NT2/D1 (cell line): ENCODE measurements at regions not wholly inside any gene's neighbourhood (a gene's known extent, or its start where the extent isn't known, plus 50 kb on each side); places are given as distances from the start of the nearest gene placed in this dataset.

Source experiments
- DNase-seq: peaks from one replicate; pipeline ENCODE4 v3.0.0-alpha.2; 2011; ENCODE audit warnings: low read depth, low spot score
- H3K27me3 ChIP-seq: 2 replicates; pipeline ENCODE4 v1.6.0; 2011; ENCODE audit warnings: mild to moderate bottlenecking; ENCODE audit not compliant: insufficient read length, insufficient read depth
- H3K36me3 ChIP-seq: 2 replicates; pipeline ENCODE4 v1.6.1; 2011; ENCODE audit warnings: mild to moderate bottlenecking, low read length, mixed read lengths; ENCODE audit not compliant: insufficient read depth, insufficient read length
- H3K4me1 ChIP-seq: 2 replicates; pipeline ENCODE4 v1.5.1; 2011; ENCODE audit not compliant: insufficient read depth, insufficient read length
- H3K4me3 ChIP-seq: 2 replicates; pipeline ENCODE4 v1.5.1; 2011; ENCODE audit warnings: low read depth; ENCODE audit not compliant: insufficient read length
- H3K9ac ChIP-seq: 2 replicates; pipeline ENCODE4 v1.6.0; 2011; ENCODE audit warnings: low read depth; ENCODE audit not compliant: insufficient read length
- H3K9me3 ChIP-seq: 2 replicates; pipeline ENCODE4 v1.5.1; 2011; ENCODE audit warnings: mild to moderate bottlenecking, low read length; ENCODE audit not compliant: insufficient read depth
- SUZ12 ChIP-seq: IDR thresholded peaks from 2 replicates; pipeline ENCODE4 v1.6.1; 2011; ENCODE audit not compliant: insufficient read length, insufficient read depth; ENCODE audit errors: extremely low read depth
- YY1 ChIP-seq: IDR thresholded peaks from 2 replicates; pipeline ENCODE4 v1.6.1; 2011; ENCODE audit not compliant: insufficient read length, insufficient read depth
- ZNF274 ChIP-seq: IDR thresholded peaks from 2 replicates; pipeline ENCODE4 v1.6.1; 2011; ENCODE audit warnings: mild to moderate bottlenecking, low read depth, low read length

GRCh38 chr6:137685798-137686375, 181.2 kb upstream of the TNFAIP3 start:
- H3K27me3 ChIP-seq: no peaks in the 10 kb centered on the region
- no peak for DNase-seq
- H3K36me3 ChIP-seq: no peaks in the 10 kb centered on the region
- TF ChIP-seq YY1: no peak
- TF ChIP-seq SUZ12: no peak
- TF ChIP-seq ZNF274: no peak
- H3K4me3 ChIP-seq: no peak overlapping the region
- H3K4me1 ChIP-seq: no peaks in the 10 kb centered on the region
- H3K9me3 ChIP-seq: no peaks in the 10 kb centered on the region
- H3K9ac ChIP-seq: no peak overlapping the region

- no peaks in the 10 kb centered on the region for H3K36me3 ChIP-seq
- TF ChIP-seq YY1 (no peak), SUZ12 (no peak), ZNF274 (no peak)
- no peaks in the 10 kb centered on the region for H3K4me1 ChIP-seq
- no peaks in the 10 kb centered on the region for H3K27me3 ChIP-seq
- H3K9me3 ChIP-seq: no peaks in the 10 kb centered on the region
- DNase-seq: no peak
- H3K9ac ChIP-seq: no peak overlapping the region
- H3K4me3 ChIP-seq: no peak overlapping the region
These were observed 179.2 kb upstream of the TNFAIP3 start for GRCh38 chr6:137687818-137688217.

GRCh38 chr6:137688230-137688971, 178.7 kb upstream of the TNFAIP3 start:
- H3K27me3 ChIP-seq: no peaks in the 10 kb centered on the region
- no peak for DNase-seq
- H3K4me1 ChIP-seq: no peaks in the 10 kb centered on the region
- no peak for TF ChIP-seq ZNF274
- no peak for TF ChIP-seq SUZ12
- TF ChIP-seq YY1: no peak
- no peak overlapping the region for H3K9ac ChIP-seq
- H3K9me3 ChIP-seq: no peaks in the 10 kb centered on the region
- H3K36me3 ChIP-seq: no peaks in the 10 kb centered on the region
- no peak overlapping the region for H3K4me3 ChIP-seq

GRCh38 chr6:137689377-137689776, 177.7 kb upstream of the TNFAIP3 start:
- Histone ChIP-seq H3K4me1 (no peaks in the 10 kb centered on the region), H3K36me3 (no peaks in the 10 kb centered on the region), H3K9ac (no peak overlapping the region), H3K9me3 (no peaks in the 10 kb centered on the region), H3K4me3 (no peak overlapping the region), H3K27me3 (no peaks in the 10 kb centered on the region)
- TF ChIP-seq YY1: no peak
- TF ChIP-seq ZNF274: no peak
- no peak for TF ChIP-seq SUZ12
- no peak for DNase-seq

- no peaks in the 10 kb centered on the region for H3K27me3 ChIP-seq
- H3K36me3 ChIP-seq: no peaks in the 10 kb centered on the region
- DNase-seq: no peak
- H3K9me3 ChIP-seq: no peaks in the 10 kb centered on the region
- no peak overlapping the region for H3K4me3 ChIP-seq
- H3K4me1 ChIP-seq: no peaks in the 10 kb centered on the region
- no peak overlapping the region for H3K9ac ChIP-seq
- TF ChIP-seq ZNF274: no peak
- TF ChIP-seq YY1: no peak
- no peak for TF ChIP-seq SUZ12
These were observed 177.0 kb upstream of the TNFAIP3 start for GRCh38 chr6:137690034-137690433.

- Histone ChIP-seq H3K4me3 (no peak overlapping the region), H3K4me1 (no peaks in the 10 kb centered on the region), H3K9me3 (no peaks in the 10 kb centered on the region), H3K27me3 (no peaks in the 10 kb centered on the region), H3K36me3 (no peaks in the 10 kb centered on the region), H3K9ac (no peak overlapping the region)
- TF ChIP-seq ZNF274: no peak
- TF ChIP-seq SUZ12: no peak
- no peak for TF ChIP-seq YY1
- DNase-seq: no peak
These were observed 176.3 kb upstream of the TNFAIP3 start for GRCh38 chr6:137690721-137691120.

- Histone ChIP-seq H3K9ac (no peak overlapping the region), H3K9me3 (no peaks in the 10 kb centered on the region), H3K4me3 (no peak overlapping the region), H3K27me3 (no peaks in the 10 kb centered on the region), H3K4me1 (no peaks in the 10 kb centered on the region), H3K36me3 (no peaks in the 10 kb centered on the region)
- no peak for DNase-seq
- no peak for TF ChIP-seq SUZ12
- no peak for TF ChIP-seq ZNF274
- no peak for TF ChIP-seq YY1
These were observed 174.8 kb upstream of the TNFAIP3 start for GRCh38 chr6:137692308-137692707.

- TF ChIP-seq SUZ12: no peak
- TF ChIP-seq YY1: no peak
- TF ChIP-seq ZNF274: no peak
- no peaks in the 10 kb centered on the region for H3K36me3 ChIP-seq
- H3K4me1 ChIP-seq: no peaks in the 10 kb centered on the region
- no peak for DNase-seq
- H3K4me3 ChIP-seq: no peak overlapping the region
- H3K9ac ChIP-seq: no peak overlapping the region
- no peaks in the 10 kb centered on the region for H3K9me3 ChIP-seq
- H3K27me3 ChIP-seq: no peaks in the 10 kb centered on the region
These were observed 174.3 kb upstream of the TNFAIP3 start for GRCh38 chr6:137692806-137693205.
